ENCODE measurements at regions not wholly inside any gene's neighbourhood (a gene's known extent, or its start where the extent isn't known, plus 50 kb on each side); places are given as distances from the start of the nearest gene placed in this dataset.

GRCh38 chr13:40124633-40125015 is 469.2 kb downstream of the COG6 start:
- ChIA-PET SMC1A (ENCODE audit: uncharacterized antibody, unreplicated experiment) (no interaction called here), CTCF (interaction anchor here (1.1 kb wide), 1 partner anchor 13 kb away, joined by 3 read pairs; no protein-coding TSS in a partner anchor), RAD21 (ENCODE audit: unreplicated experiment) (no interaction called here), POLR2A (no interaction called here)
- DNase-seq (ENCODE audit: low read depth, low spot score) (no peak), ATAC-seq (no peak), FAIRE-seq (no peak)
- intact Hi-C loops (cut with micrococcal nuclease; ENCODE audit: unreplicated experiment) (no loop called here), in situ Hi-C loops (cut with MboI) (no loop called here)
- Histone ChIP-seq H3K9ac (ENCODE audit: control insufficient read depth, insufficient read depth, low read length) (no peak overlapping the region), H3K4me1 (ENCODE audit: control insufficient read depth, insufficient read depth, low read length) (no peaks in the 10 kb centered on the region), H4K20me1 (ENCODE audit: control insufficient read depth, insufficient read depth) (no peaks in the 10 kb centered on the region), H3K79me2 (ENCODE audit: control insufficient read depth, insufficient read depth, low read length) (no peaks in the 10 kb centered on the region), H3K36me3 (ENCODE audit: control insufficient read depth in 2 of 2, insufficient read depth in 2 of 2, low read length in 1 of 2) (no peaks in the 10 kb centered on the region), H3K27ac (ENCODE audit: control insufficient read depth, insufficient read depth) (no peak overlapping the region), H3K4me2 (ENCODE audit: control insufficient read depth, insufficient read depth) (no peak overlapping the region), H3K4me3 (no peak overlapping the region), H2AFZ (ENCODE audit: control insufficient read depth, low read depth, low read length) (no peak overlapping the region), H3K9me3 (replicated peaks; ENCODE audit: control insufficient read depth, insufficient read depth, low read length) (peaks cover 2% of the 10 kb centered on the region; the same call in 1 of the 3 replicates), H3K27me3 (replicated peaks in 1 of 2; ENCODE audit: control insufficient read depth in 2 of 2, insufficient read depth in 2 of 2, low read length in 1 of 2) (no peaks in the 10 kb centered on the region; a peak in 1 of 4 replicates)
- no TSS peak for BruUV-seq (replicated peaks)
- 74% methylated on average over 2 of the region's 2 CpGs for WGBS (ENCODE audit: insufficient coverage, insufficient replicate concordance, low lambda C conversion rate, missing lambda C conversion rate)
- TF ChIP-seq EP300 (IDR thresholded peaks at IDR 0.05; ENCODE audit: borderline replicate concordance in 1 of 2, control insufficient read depth in 1 of 2, low read depth in 2 of 2, low read length in 2 of 2) = no peak
- TF ChIP-seq MXI1 (IDR thresholded peaks at IDR 0.05; ENCODE audit: low read depth, low read length) = no peak
- TF ChIP-seq PRDM15 (CRISPR knock-in tag; IDR thresholded peaks at IDR 0.05) = no peak
- no peak for TF ChIP-seq ZNF207 (IDR thresholded peaks at IDR 0.05; ENCODE audit: borderline replicate concordance)
- TF ChIP-seq ZNF687 (IDR thresholded peaks at IDR 0.05) = no peak
- TF ChIP-seq SMARCA5 (IDR thresholded peaks at IDR 0.05) = no peak
- no peak for TF ChIP-seq RUNX3 (IDR thresholded peaks at IDR 0.05; ENCODE audit: low read length)
- no peak for TF ChIP-seq BCLAF1 (IDR thresholded peaks at IDR 0.05)
- TF ChIP-seq FOXM1 (IDR thresholded peaks at IDR 0.05; ENCODE audit: low read depth, low read length) = no peak
- no peak for TF ChIP-seq PAX8 (IDR thresholded peaks at IDR 0.05)
- no peak for TF ChIP-seq POLR2AphosphoS5 (IDR thresholded peaks at IDR 0.05; ENCODE audit: low read length)
- no peak for TF ChIP-seq RB1 (IDR thresholded peaks at IDR 0.05; ENCODE audit: borderline replicate concordance)
- TF ChIP-seq USF2 (IDR thresholded peaks at IDR 0.05; ENCODE audit: borderline replicate concordance, low read depth, low read length) = no peak
- no peak for TF ChIP-seq SUZ12 (IDR thresholded peaks at IDR 0.05; ENCODE audit: unreplicated experiment)
